Right atrium auricular region (tissue), 2 donors: ENCODE measurements at regions not wholly inside any gene's neighbourhood (a gene's known extent, or its start where the extent isn't known, plus 50 kb on each side); places are given as distances from the start of the nearest gene placed in this dataset.

Experiments used
- DNase-seq: peaks from one replicate; pipeline ENCODE4 v3.0.0-alpha.2; 2019; ENCODE audit warnings: low spot score
- H3K27ac ChIP-seq, 2 donors: fragments of 200-600 bp; sonication (generic); 1 replicate in 1 of 2; 2 replicates in 1 of 2; pipeline ENCODE4 v1.5.1; 2016 to 2019
- H3K27me3 ChIP-seq, 2 donors: fragments of 200-600 bp; sonication (generic); one replicate each; pipeline versions ENCODE4 v1.5.1 to v1.6.0; 2017 to 2019
- H3K36me3 ChIP-seq: fragments of 200-600 bp; sonication (generic); one replicate; pipeline ENCODE4 v1.5.1; 2016
- H3K4me1 ChIP-seq, 2 donors: fragments of 200-600 bp; sonication (generic); one replicate each; pipeline versions ENCODE4 v1.5.1 to v1.6.0; 2017 to 2019
- H3K4me3 ChIP-seq, 2 donors: fragments of 200-600 bp; sonication (generic); 1 replicate in 1 of 2; 2 replicates in 1 of 2; pipeline ENCODE4 v1.5.1; 2017 to 2019; ENCODE audit warnings: mild to moderate bottlenecking in 1 of 2, moderate library complexity in 1 of 2
- H3K9me3 ChIP-seq, 2 donors: fragments of 200-600 bp; sonication (generic); one replicate each; pipeline ENCODE4 v1.5.1; 2019
- CTCF ChIP-seq, 2 donors: fragments of 200-600 bp; sonication (generic); IDR thresholded peaks; one replicate each; pipeline ENCODE4 v1.5.1; 2019; ENCODE audit warnings: antibody characterized with exemption in 2 of 2

DNA sequence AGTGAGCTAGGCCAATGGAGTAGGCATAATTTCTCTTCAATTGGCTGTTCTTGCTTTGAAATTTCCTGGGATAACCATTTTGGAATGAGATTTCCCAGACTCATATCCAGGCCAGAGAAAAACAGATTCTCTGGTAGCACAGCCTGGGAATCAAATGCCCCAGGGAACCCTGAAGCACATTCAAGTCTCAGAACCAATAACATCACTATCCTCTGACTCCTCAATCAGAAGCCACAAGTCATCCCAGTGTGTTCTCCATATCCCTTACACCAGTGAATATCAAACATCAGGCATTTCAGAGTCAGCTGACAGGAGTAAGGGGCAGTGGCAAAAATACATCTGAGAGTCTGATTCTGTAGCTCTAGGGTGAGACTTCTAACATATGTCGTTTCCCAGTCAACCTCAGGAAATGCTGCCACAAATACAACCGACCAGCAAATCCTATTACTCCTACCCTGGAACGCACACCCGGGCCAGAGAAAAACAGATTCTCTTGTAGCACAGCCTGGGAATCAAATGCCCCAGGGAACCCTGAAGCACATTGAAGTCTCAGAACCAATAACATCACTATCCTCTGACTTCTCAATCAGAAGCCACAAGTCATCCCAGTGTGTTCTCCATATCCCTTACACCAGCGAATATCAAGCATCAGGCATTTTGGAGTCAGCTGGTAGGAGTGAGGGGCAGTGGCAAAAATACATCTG, 537.7 kb upstream of the NMUR2 start:
- Histone ChIP-seq H3K9me3 (no peaks in the 10 kb centered on the region), H3K27me3 (no peaks in the 10 kb centered on the region), H3K27ac (no peak overlapping the region), H3K4me3 (no peak overlapping the region), H3K4me1 (no peaks in the 10 kb centered on the region), H3K36me3 (no peaks in the 10 kb centered on the region)
- TF ChIP-seq CTCF (IDR thresholded peaks at IDR 0.05) = no peak
- DNase-seq = no peak

DNA sequence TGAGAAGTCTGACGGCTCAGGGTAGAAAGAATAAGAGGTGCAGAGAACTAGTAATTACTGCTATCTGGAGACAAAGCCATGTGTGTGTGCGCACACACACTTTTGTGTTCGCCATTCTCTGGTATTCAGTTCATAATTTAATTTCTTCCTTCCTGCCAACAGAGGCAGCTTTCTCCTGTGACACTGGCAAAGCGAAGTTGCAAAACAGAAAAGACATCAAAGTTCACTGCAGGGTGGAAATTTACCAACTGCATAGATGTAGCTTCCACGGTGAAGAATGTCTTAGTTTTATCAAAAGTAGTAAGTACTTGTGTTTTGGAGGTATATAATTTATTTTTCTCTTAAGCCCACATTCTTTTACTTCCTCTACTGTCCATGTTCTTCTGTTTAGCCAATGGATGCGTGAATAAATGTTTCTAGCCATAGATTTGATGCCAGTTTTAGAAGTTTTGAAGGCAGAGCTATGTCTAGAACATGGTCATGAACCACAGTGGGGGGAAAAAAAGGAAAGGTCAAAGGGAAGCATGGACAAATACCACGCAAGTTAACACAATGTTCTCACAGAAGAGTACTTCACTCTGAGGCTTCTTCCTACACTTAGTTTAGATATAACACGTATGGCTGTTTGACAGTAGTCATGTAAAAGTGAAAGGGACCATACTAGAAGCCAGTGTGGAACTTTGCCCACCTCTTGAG, 536.5 kb upstream of the GRIA1 start:
- Histone ChIP-seq H3K36me3 (no peaks in the 10 kb centered on the region), H3K9me3 (no peaks in the 10 kb centered on the region), H3K27ac (no peak overlapping the region), H3K4me1 (no peaks in the 10 kb centered on the region), H3K4me3 (no peak overlapping the region), H3K27me3 (no peaks in the 10 kb centered on the region)
- DNase-seq = no peak
- TF ChIP-seq CTCF (IDR thresholded peaks at IDR 0.05) = no peak

DNA sequence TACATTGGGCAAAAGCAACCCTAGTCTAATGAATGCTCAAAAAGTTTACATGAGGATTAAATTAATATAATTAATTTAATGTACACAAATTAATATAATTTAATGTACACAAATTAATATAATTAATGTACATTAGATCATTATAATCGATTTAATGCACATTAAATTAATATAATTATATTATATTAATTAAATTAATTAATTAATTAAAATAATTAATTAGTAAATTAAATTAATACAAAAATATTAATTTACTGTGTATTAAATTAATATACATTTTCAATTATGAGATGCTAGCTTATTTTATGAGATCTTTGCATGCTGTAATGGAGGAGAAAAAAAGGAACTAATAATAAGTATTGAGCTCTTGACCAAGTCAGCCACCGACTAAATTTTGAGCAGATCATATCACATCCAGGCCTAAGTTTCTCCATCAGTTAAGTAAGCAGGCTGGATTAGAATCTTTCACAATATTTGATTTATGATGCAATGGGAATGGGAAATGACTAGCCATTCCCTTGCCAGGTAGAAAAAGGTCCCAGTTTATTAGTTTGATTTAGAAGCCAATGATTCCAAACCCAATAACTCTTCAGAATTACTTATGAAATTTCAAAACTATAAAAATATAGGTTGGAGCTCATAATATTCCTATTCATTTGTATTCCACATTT, 533.4 kb upstream of the GRIA1 start:
- TF ChIP-seq CTCF (IDR thresholded peaks at IDR 0.05) = no peak
- Histone ChIP-seq H3K27me3 (no peaks in the 10 kb centered on the region), H3K36me3 (no peaks in the 10 kb centered on the region), H3K4me1 (no peaks in the 10 kb centered on the region), H3K27ac (no peak overlapping the region), H3K9me3 (no peaks in the 10 kb centered on the region), H3K4me3 (no peak overlapping the region)
- no peak for DNase-seq

DNA sequence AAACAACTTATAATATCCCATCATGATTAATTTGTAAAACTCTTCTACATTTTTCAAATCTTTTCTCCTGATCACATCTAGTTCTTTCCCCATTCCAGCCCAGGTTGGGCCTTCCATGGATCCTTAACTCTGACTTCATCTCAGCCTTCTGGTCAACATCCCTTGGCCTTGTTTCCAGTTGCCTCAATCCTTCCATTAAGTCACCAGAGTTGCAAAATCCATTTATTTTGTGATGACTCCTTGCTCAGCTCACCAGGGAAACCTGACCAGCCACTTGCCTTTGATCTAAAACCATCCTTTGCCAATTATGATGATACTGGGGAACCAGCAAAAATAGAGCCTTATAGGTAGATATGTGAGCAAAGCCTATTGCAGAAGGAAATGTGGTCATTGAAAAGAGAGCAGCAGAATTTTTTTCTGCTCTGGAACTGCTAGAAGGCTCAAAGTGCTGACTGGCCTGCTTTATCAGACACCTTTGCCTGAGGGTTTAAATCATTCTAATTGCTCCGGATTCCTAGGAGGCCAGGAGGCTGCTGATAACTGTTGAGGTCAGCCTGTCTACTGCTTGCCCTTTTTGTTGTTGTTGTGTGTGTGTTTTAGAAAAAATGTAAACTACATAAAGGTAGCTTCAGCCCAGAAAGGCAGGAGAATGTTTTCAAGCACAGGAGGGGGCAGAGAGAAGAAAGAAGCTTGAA, 512.2 kb upstream of the GRIA1 start:
- Histone ChIP-seq H3K27ac (no peak overlapping the region), H3K4me1 (no peaks in the 10 kb centered on the region), H3K27me3 (no peaks in the 10 kb centered on the region), H3K4me3 (no peak overlapping the region), H3K36me3 (no peaks in the 10 kb centered on the region), H3K9me3 (peaks cover 0 to 13% of the 10 kb centered on the region in 2 donors)
- DNase-seq = no peak
- TF ChIP-seq CTCF (IDR thresholded peaks at IDR 0.05) = no peak

DNA sequence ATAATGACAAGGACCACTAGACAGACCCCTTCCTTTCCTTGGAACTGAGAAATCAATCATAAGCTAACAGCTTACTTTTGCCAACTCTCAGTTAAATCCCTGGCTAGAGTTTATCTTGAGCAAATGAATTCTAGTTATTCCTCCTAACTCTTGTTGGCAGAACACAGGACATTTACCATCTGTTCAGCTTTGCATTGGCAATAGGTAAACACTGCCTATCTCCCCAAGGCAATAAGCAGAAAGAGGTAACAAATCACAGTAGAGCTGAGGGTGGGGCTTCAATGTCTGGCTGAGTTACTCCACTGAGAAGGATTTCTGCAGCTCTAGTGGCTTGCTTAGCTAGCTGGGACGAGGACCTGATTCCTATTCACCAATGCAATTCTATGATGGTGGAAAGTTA, 503.3 kb upstream of the GRIA1 start:
- Histone ChIP-seq H3K27ac (no peak overlapping the region), H3K4me1 (no peaks in the 10 kb centered on the region), H3K36me3 (no peaks in the 10 kb centered on the region), H3K9me3 (no peaks in the 10 kb centered on the region), H3K27me3 (no peaks in the 10 kb centered on the region), H3K4me3 (no peak overlapping the region)
- DNase-seq = no peak
- TF ChIP-seq CTCF (IDR thresholded peaks at IDR 0.05) = no peak
